Tibial nerve (tissue), 4 donors: ENCODE measurements at regions not wholly inside any gene's neighbourhood (a gene's known extent, or its start where the extent isn't known, plus 50 kb on each side); places are given as distances from the start of the nearest gene placed in this dataset.

Source experiments
- EP300 ChIP-seq, 2 donors: sonication (generic); formaldehyde crosslinking; IDR thresholded peaks; one replicate each; pipeline ENCODE4 v1.6.1; 2017; ENCODE audit warnings: antibody characterized with exemption in 2 of 2, mild to moderate bottlenecking in 1 of 2
- TF ChIP-seq, protein P1 (sequence below), 5 experiments: fragments of 200-600 bp in 3 of 5; fragments of 450-650 bp in 2 of 5; sonication (generic) in 3 of 5; IDR thresholded peaks; one replicate each; pipeline ENCODE4 v1.5.1; 2016 to 2019; ENCODE audit warnings: antibody characterized with exemption in 5 of 5, mild to moderate bottlenecking in 3 of 5, moderate library complexity in 2 of 5

DNA sequence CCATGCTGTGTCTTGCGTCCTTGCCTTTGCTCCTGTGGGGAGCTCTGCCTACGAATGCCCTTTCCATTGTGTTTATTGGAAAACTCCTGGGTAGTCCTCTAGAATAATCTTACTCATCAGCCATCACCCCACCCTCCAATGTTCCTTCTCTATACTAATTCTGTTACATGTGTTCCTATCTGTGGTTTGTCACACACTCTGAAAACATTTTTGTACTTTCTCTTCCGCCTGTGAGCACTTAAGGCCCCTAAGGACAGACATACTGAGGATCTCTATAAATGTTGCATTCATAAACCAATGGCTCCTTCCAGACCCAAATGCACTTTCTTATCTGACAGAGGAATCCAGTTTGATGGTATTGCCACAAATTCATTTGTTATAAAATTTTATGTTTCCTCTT, 53.9 kb upstream of the MON1B start:
- TF ChIP-seq, protein P1, sequence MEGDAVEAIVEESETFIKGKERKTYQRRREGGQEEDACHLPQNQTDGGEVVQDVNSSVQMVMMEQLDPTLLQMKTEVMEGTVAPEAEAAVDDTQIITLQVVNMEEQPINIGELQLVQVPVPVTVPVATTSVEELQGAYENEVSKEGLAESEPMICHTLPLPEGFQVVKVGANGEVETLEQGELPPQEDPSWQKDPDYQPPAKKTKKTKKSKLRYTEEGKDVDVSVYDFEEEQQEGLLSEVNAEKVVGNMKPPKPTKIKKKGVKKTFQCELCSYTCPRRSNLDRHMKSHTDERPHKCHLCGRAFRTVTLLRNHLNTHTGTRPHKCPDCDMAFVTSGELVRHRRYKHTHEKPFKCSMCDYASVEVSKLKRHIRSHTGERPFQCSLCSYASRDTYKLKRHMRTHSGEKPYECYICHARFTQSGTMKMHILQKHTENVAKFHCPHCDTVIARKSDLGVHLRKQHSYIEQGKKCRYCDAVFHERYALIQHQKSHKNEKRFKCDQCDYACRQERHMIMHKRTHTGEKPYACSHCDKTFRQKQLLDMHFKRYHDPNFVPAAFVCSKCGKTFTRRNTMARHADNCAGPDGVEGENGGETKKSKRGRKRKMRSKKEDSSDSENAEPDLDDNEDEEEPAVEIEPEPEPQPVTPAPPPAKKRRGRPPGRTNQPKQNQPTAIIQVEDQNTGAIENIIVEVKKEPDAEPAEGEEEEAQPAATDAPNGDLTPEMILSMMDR (IDR thresholded peaks at IDR 0.05), result no peak
- TF ChIP-seq EP300 (IDR thresholded peaks at IDR 0.05), result no peak
